ENCODE measurements at regions not wholly inside any gene's neighbourhood (a gene's known extent, or its start where the extent isn't known, plus 50 kb on each side); places are given as distances from the start of the nearest gene placed in this dataset.

GRCh38 chr11:45092404-45092785, 54.0 kb upstream of the PRDM11 start:
- no peak for DNase-seq

GRCh38 chr11:45092901-45093760, 53.3 kb upstream of the PRDM11 start:
- no peak for DNase-seq

DNA sequence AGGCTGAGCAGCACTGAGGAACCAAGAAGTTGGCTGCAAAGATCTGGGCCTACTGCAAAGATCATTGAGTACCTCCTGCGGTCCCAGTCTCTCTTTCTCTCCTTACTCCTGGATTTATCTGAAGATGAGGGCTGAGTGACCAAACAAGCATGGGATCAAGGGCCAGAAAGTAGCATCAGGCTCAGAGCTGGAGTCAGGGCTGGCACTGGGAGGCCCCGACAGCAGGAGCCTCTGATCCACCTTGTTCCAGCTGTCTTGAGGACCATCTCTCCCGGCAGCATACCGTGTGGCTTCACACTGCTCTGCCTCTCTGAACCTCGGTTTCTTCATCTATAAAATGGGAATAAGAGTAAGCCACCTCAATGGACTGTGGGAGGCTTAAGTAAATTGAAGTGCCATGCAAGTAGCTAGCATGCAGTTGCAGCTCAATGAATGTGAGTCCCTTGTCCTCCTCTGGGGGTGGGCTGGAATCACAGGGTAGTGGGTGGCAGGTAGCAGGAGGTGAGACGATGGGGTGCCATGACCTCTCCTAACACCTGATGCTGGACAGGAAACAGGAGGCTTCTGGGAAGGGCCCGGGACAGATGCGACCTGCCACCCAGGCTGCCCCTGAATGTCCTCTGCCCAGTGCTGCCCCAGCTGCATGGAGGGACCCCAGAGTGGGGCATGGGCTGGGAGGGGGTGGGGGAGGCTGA, 52.5 kb upstream of the PRDM11 start:
- no peak for DNase-seq

DNA sequence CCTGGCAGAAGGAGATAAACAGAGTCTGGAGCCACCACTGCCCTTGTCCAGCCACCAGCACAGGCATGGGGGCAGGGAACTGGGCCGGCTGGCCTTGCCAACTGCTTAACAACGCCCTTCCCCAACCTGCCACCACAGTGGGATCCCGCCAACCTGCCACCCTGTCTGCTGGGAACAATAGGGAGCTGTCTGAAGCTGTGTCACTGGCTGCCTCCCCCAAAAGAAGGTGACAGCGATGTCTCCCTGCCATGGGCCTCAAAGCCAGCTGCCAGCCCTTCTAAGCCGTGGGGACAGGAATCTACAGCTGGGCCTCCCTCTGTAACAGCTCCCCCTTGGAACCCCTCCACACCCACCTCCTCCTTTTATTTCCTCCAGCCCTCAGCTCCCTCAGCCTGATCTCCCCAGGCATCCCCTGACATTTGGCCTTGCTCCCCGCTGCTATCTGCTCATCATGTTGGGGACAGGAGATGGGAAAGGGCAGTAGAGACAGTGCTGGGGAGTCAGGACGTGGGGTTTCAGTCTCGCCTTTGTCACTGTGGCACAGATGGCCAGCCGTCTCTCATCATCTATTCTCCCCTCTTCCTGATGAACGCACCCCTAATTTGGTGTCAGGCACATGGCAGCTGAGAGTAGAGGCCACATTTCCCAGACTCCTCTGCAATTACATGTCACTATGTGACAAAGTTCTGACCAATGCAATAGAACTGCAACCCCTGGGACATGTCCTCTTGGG, 51.3 kb upstream of the PRDM11 start:
- no peak for DNase-seq

DNA sequence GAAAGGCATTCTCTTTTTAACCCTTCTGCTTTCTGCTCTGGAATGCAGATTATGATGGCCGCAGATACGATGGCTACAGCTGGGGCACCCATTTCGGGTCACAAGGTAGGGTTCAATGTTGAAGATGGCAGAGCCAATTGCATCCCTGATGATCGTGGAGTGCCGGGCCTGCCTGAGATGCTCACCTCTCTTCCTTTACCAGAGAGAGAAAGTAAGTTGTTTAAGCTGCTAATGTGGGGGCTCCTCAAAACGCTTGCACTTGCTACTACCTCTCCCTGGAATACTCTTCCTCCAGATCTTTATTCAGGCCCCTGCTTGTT, 50.8 kb upstream of the PRDM11 start:
- DNase-seq: no peak

GRCh38 chr11:45096636-45097035, 49.8 kb upstream of the PRDM11 start:
- no peak for DNase-seq

Measured in RPMI8226 (cell line).